Transverse colon (tissue), 4 donors: ENCODE measurements at regions not wholly inside any gene's neighbourhood (a gene's known extent, or its start where the extent isn't known, plus 50 kb on each side); places are given as distances from the start of the nearest gene placed in this dataset.

Experiments
- DNase-seq: peaks from one replicate; pipeline ENCODE4 v3.0.0-alpha.2; 2019
- H3K27ac ChIP-seq, 4 donors: fragments of 200-600 bp; sonication (generic); 2 replicates each; pipeline ENCODE4 v1.5.1; 2016 to 2018; ENCODE audit warnings: inconsistent platforms in 4 of 4
- H3K27me3 ChIP-seq: fragments of 200-600 bp; sonication (generic); 2 replicates; pipeline ENCODE4 v1.5.1; 2017; ENCODE audit warnings: inconsistent platforms
- H3K36me3 ChIP-seq, 4 donors: fragments of 200-600 bp; sonication (generic); 2 replicates each; pipeline ENCODE4 v1.5.1; 2017 to 2019; ENCODE audit warnings: inconsistent platforms in 4 of 4
- H3K4me1 ChIP-seq, 4 donors: fragments of 200-600 bp; sonication (generic); 2 replicates each; pipeline ENCODE4 v1.5.1; 2017 to 2020; ENCODE audit warnings: inconsistent platforms in 4 of 4
- H3K4me3 ChIP-seq, 4 donors: fragments of 200-600 bp; sonication (generic); 1 replicate in 1 of 4; 2 replicates in 3 of 4; pipeline versions ENCODE4 v1.5.1 to v1.6.1; 2017 to 2019; ENCODE audit warnings: inconsistent platforms in 4 of 4
- H3K9me3 ChIP-seq, 2 donors: fragments of 200-600 bp; sonication (generic); 2 replicates each; pipeline ENCODE4 v1.5.1; 2017 to 2019; ENCODE audit warnings: inconsistent platforms in 2 of 2
- EP300 ChIP-seq: sonication (generic); formaldehyde crosslinking; IDR thresholded peaks from one replicate; pipeline ENCODE4 v1.6.1; 2017; ENCODE audit warnings: antibody characterized with exemption, low read depth
- POLR2A ChIP-seq: fragments of 450-650 bp; IDR thresholded peaks from one replicate; pipeline ENCODE4 v1.6.1; 2016; ENCODE audit warnings: antibody characterized with exemption, mild to moderate bottlenecking, moderate library complexity
- POLR2AphosphoS5 ChIP-seq, 3 donors: sonication (generic); formaldehyde crosslinking; IDR thresholded peaks; one replicate each; pipeline ENCODE4 v1.6.1; 2016; ENCODE audit warnings: antibody characterized with exemption in 3 of 3
- WGBS, 2 donors: methylation state at CpG; one replicate each; pipeline ENCODE4 v1.1.5; 2018; ENCODE audit warnings: low coverage in 1 of 2; 5-methylcytosine and 5-hydroxymethylcytosine counted together
- in situ Hi-C, 4 donors: fragments of 200-750 bp; cut with MboI; loops; one replicate each; pipeline versions ENCODE4 v1.15.0 to v1.15.1; 2017; ENCODE audit warnings: low sequenced_read_pairs in 3 of 4, low pct_ligation_motif_present in 1 of 4, low pct_unique_long_range_greater_than_20kb in 1 of 4
- intact Hi-C: fragments of 100-400 bp; cut with DNase I; formaldehyde crosslinking; loops from one replicate; pipeline ENCODE4 v1.15.1; 2023; ENCODE audit warnings: low total_unique reads
- TF ChIP-seq, protein P1 (sequence below), 5 experiments: fragments of 200-600 bp in 3 of 5; fragments of 450-650 bp in 2 of 5; sonication (generic) in 3 of 5; IDR thresholded peaks; 1 replicate in 2 of 5; 2 replicates in 3 of 5; pipeline ENCODE4 v1.5.1; 2016 to 2017; ENCODE audit warnings: antibody characterized with exemption in 5 of 5, inconsistent platforms in 3 of 5, mild to moderate bottlenecking in 2 of 5, moderate library complexity in 1 of 5

DNA sequence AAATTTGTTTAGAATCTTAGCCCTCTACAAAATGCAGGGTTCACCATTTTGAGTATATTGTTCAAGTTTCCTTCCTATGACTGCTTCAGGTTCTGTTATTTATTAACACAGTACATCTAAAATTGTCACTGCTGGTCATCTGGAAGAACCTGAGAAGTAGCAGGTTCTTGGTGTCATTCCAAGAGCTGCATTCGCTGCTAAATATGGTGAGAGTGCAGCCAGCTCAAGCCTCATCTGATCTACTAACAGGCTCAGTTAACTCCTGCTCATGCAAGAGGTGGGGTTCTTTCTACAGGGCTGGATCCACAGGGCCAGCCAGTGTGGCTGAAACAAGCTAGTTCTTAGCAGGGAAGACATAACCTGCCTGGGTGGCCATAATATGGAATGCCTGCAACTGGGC, 1946.1 kb downstream of the TP53TG3F start:
- WGBS, 2 donors: 28% methylated on average over 1 of the region's 1 CpG; no CpG with 5 or more reads in 1 of the 2 donors
- no peak overlapping the region for H3K4me3 ChIP-seq
- TF ChIP-seq POLR2A: no peak
- TF ChIP-seq EP300: no peak
- TF ChIP-seq POLR2AphosphoS5 (IDR thresholded peaks at IDR 0.05): no peak
- TF ChIP-seq, protein P1, sequence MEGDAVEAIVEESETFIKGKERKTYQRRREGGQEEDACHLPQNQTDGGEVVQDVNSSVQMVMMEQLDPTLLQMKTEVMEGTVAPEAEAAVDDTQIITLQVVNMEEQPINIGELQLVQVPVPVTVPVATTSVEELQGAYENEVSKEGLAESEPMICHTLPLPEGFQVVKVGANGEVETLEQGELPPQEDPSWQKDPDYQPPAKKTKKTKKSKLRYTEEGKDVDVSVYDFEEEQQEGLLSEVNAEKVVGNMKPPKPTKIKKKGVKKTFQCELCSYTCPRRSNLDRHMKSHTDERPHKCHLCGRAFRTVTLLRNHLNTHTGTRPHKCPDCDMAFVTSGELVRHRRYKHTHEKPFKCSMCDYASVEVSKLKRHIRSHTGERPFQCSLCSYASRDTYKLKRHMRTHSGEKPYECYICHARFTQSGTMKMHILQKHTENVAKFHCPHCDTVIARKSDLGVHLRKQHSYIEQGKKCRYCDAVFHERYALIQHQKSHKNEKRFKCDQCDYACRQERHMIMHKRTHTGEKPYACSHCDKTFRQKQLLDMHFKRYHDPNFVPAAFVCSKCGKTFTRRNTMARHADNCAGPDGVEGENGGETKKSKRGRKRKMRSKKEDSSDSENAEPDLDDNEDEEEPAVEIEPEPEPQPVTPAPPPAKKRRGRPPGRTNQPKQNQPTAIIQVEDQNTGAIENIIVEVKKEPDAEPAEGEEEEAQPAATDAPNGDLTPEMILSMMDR (IDR thresholded peaks at IDR 0.05): no peak
- no peak for DNase-seq
- intact Hi-C loops (no loop called here), in situ Hi-C loops (no loop called here)
- H3K9me3 ChIP-seq: no peaks in the 10 kb centered on the region
- H3K27ac ChIP-seq: no peak overlapping the region
- H3K36me3 ChIP-seq: no peaks in the 10 kb centered on the region
- no peaks in the 10 kb centered on the region for H3K4me1 ChIP-seq
- no peaks in the 10 kb centered on the region for H3K27me3 ChIP-seq

GRCh38 chr16:35409503-35409902, 1950.1 kb downstream of the TP53TG3F start:
- no peak for DNase-seq
- peaks cover 0 to 3% of the 10 kb centered on the region in 2 donors for H3K9me3 ChIP-seq
- H3K4me1 ChIP-seq: no peaks in the 10 kb centered on the region
- no peak overlapping the region for H3K4me3 ChIP-seq
- no peak overlapping the region for H3K27ac ChIP-seq
- WGBS, 2 donors: 64 to 67% methylated on average over 1 of the region's 1 CpG
- H3K36me3 ChIP-seq: no peaks in the 10 kb centered on the region
- TF ChIP-seq POLR2A (no peak), POLR2AphosphoS5 (IDR thresholded peaks at IDR 0.05) (no peak), EP300 (no peak)
- TF ChIP-seq, protein P1 (IDR thresholded peaks at IDR 0.05): no peak
- intact Hi-C loops (no loop called here), in situ Hi-C loops (no loop called here)
- no peaks in the 10 kb centered on the region for H3K27me3 ChIP-seq

DNA sequence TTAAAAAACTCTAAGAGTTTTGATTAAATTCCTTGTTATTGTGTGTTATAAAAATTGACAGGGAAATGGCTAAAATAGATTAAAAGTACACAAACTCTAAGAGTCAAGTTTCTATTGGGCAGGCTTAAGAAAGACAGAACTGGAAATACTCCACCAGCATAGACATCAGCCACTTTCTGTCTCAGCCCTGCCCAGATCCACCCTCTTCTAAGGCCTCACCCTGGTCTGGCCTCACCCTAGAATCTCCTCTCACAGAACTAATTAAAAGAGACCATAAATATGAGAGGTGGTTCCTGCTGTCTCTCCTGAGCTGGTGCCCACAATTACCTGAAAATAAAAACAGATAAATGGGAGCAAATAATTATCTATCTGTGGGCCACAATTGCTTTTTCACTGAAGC, 1951.0 kb downstream of the TP53TG3F start:
- in situ Hi-C loops: no loop called here

GRCh38 chr16:35411156-35411555, 1951.7 kb downstream of the TP53TG3F start:
- in situ Hi-C loops (no loop called here), intact Hi-C loops (no loop called here)
- Histone ChIP-seq H3K9me3 (peaks cover 0 to 3% of the 10 kb centered on the region in 2 donors), H3K4me1 (no peaks in the 10 kb centered on the region), H3K27ac (no peak overlapping the region), H3K36me3 (no peaks in the 10 kb centered on the region), H3K4me3 (no peak overlapping the region), H3K27me3 (no peaks in the 10 kb centered on the region)
- no peak for TF ChIP-seq EP300
- TF ChIP-seq POLR2A: no peak
- TF ChIP-seq, protein P1 (IDR thresholded peaks at IDR 0.05): no peak
- TF ChIP-seq POLR2AphosphoS5 (IDR thresholded peaks at IDR 0.05): no peak
- WGBS, 2 donors: 67% methylated on average over 1 of the region's 1 CpG
- DNase-seq: no peak

More for the DNA sequence above, 1951.0 kb downstream of the TP53TG3F start:
- Histone ChIP-seq H3K36me3 (no peaks in the 10 kb centered on the region), H3K4me1 (no peaks in the 10 kb centered on the region), H3K4me3 (no peak overlapping the region), H3K27me3 (no peaks in the 10 kb centered on the region), H3K9me3 (peaks cover 0 to 3% of the 10 kb centered on the region in 2 donors), H3K27ac (no peak overlapping the region)
- no peak for DNase-seq
- intact Hi-C loops: no loop called here
- TF ChIP-seq POLR2AphosphoS5 (IDR thresholded peaks at IDR 0.05) (no peak), POLR2A (no peak), EP300 (no peak)
- TF ChIP-seq, protein P1 (IDR thresholded peaks at IDR 0.05): no peak
